ENCODE measurements at regions not wholly inside any gene's neighbourhood (a gene's known extent, or its start where the extent isn't known, plus 50 kb on each side); places are given as distances from the start of the nearest gene placed in this dataset.

DNA sequence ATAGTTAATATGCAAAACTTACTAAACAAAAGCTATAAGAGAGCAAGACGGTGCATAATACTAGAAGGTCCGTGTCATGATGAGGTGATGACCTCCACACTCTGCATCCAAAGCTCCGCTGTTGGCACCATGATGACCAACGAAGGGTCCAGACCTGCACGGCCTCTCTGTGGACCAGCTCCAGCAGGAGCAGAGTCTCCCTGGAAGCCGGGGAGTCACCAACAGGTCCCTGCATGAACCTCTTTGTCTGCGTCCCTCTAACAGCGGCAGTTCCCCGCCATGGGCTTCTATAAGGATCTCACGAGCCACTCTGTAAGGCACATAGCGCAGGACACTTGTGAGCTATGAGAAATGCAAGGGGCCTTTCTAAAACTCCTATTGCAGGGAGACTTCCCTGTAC is 517.3 kb downstream of the BRD1 start:
- Mint-ChIP-seq H3K27ac (no peak overlapping the region), H3K4me1 (peaks cover 6% of the 10 kb centered on the region), H3K9me3 (no peaks in the 10 kb centered on the region), H3K27me3 (peaks cover 54% of the 10 kb centered on the region), H3K4me3 (no peak overlapping the region)
- ATAC-seq (no peak), DNase-seq (no peak)

- Mint-ChIP-seq H3K27me3 (peaks cover 63% of the 10 kb centered on the region), H3K4me3 (no peak overlapping the region), H3K4me1 (peaks cover 6% of the 10 kb centered on the region), H3K27ac (no peak overlapping the region), H3K9me3 (no peaks in the 10 kb centered on the region)
- DNase-seq (no peak), ATAC-seq (no peak)
Observed at GRCh38 chr22:49308300-49308699, 519.4 kb downstream of the BRD1 start.

GRCh38 chr22:49307870-49308269 is 519.8 kb downstream of the BRD1 start:
- no peak for ATAC-seq
- H3K27ac Mint-ChIP-seq = no peak overlapping the region
- H3K27me3 Mint-ChIP-seq = peaks cover 63% of the 10 kb centered on the region

GRCh38 chr22:49307481-49307830 is 520.2 kb downstream of the BRD1 start:
- DNase-seq (no peak), ATAC-seq (no peak)
- Mint-ChIP-seq H3K4me1 (peaks cover 6% of the 10 kb centered on the region), H3K9me3 (no peaks in the 10 kb centered on the region), H3K27ac (no peak overlapping the region), H3K27me3 (peaks cover 67% of the 10 kb centered on the region), H3K4me3 (no peak overlapping the region)

More at GRCh38 chr22:49307870-49308269, 519.8 kb downstream of the BRD1 start:
- peaks cover 6% of the 10 kb centered on the region for H3K4me1 Mint-ChIP-seq
- no peak overlapping the region for H3K4me3 Mint-ChIP-seq
- no peak for DNase-seq
- no peaks in the 10 kb centered on the region for H3K9me3 Mint-ChIP-seq

GRCh38 chr22:49306632-49307480 is 520.8 kb downstream of the BRD1 start:
- ATAC-seq (no peak), DNase-seq (no peak)
- Mint-ChIP-seq H3K4me1 (peaks cover 6% of the 10 kb centered on the region), H3K9me3 (no peaks in the 10 kb centered on the region), H3K27ac (peak overlapping the region in 1 of 2 donors; percentile 13), H3K4me3 (no peak overlapping the region), H3K27me3 (peaks cover 68% of the 10 kb centered on the region)

DNA sequence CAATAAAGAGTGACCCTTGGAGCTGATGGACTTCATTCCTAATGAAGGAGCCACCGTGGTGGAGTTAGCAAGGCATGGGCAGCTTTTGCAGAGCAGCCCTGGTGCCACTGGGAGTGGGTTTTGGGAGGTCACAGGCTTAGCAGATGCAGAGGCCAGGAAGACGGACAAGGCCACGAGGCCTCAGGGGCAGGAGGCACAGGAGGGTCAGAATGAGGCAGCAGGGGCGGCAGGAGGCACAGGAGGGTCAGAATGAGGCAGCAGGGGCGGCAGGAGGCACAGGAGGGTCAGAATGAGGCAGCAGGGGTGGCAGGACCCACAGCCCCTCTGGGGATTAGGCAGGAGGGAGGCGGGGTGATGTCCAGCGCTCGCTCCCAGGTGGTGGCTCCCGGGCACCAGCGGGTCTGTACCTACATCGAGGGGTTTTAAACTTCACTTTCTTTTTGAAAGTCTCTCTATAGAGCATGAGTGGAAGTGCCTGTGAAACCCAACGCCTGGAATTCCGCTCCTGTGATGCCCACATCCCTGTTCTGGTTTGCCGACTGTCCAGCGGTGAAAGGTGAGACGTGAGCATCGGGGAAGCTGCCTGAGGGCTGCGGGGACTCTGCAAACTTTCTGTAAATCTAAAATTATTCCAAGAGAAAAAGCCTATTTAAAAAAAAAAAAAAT is 521.6 kb downstream of the BRD1 start:
- Mint-ChIP-seq H3K4me3 (no peak overlapping the region), H3K27ac (no peak overlapping the region), H3K27me3 (peaks cover 67% of the 10 kb centered on the region), H3K4me1 (peaks cover 6% of the 10 kb centered on the region), H3K9me3 (no peaks in the 10 kb centered on the region)
- DNase-seq = no peak
- no peak for ATAC-seq

DNA sequence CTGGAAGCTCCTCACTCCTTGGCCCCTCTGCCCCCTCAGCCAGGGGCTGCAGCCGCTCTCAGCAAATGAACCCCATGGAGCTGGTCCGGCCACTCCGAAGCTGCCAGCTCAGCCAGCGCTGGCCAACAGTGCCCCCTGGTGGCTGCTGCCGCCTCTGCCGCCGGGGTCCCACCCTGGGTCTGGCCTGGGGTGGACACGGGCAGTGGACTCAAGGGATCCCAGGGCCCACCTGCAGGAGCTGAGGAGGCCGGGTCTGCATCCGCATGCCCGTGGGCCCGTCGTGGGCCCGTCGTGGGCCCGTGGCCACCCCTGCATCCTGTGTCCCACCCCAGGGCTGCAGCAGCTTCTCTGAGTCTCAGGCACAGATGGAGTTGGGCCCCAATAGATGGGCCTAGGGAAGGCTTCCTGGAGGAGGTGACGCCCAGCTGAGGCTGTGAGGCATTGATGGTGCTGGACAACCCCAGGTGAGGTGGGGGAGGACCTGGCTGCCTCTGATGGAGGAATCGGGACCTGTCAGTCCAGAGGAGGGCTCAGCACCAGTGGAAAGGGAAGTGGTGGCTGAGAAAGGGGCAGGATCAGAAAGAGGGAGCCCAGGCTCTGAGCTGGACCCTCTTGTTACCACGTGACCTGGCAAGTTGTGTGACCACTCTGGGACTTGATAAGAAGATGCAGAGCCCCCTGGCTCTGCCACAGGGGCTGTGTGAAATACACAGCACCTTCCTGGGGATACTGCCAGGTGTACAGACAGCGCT is 522.3 kb downstream of the BRD1 start:
- Mint-ChIP-seq H3K27ac (no peak overlapping the region), H3K9me3 (no peaks in the 10 kb centered on the region), H3K4me1 (peaks cover 6% of the 10 kb centered on the region), H3K4me3 (no peak overlapping the region), H3K27me3 (peaks cover 60% of the 10 kb centered on the region)
- ATAC-seq = peak; percentile 76
- peak; percentile 63 to 78 for DNase-seq

DNA sequence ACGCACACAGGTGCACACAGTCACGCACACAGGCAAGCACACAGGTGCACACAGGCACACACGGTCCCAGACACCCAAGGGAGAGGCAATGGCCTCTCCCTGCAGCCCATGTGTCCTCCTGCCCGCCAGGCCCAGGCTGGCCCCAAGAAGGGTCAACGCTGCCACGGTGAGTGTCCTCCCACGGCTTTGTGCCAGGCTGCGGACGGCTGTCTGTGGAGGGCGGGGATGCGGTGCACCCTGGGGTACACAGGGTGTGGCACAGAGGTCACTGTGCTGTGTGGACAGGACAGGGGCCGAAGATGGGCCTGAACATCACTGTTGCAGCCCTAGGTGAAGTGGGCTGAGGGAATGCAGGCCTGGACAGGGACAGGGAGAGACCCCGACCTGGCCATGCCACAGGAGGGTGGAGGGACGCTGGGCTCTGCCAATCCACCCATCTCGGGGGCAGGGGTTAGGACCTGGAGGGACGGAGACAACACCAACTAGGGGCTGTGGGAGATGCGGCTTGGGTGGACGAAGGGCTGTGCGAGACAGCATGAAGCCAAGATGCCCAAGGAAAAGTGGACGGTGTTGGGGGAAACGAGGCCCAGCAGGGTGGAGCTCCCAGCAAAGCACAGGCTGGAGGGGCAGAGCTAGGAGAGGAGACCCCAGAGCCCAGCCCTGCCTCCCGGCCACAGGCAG is 523.8 kb downstream of the BRD1 start:
- Mint-ChIP-seq H3K27me3 (peaks cover 50% of the 10 kb centered on the region), H3K27ac (no peak overlapping the region), H3K4me1 (peaks cover 6% of the 10 kb centered on the region), H3K4me3 (no peak overlapping the region), H3K9me3 (no peaks in the 10 kb centered on the region)
- no peak for ATAC-seq
- DNase-seq = no peak

DNA sequence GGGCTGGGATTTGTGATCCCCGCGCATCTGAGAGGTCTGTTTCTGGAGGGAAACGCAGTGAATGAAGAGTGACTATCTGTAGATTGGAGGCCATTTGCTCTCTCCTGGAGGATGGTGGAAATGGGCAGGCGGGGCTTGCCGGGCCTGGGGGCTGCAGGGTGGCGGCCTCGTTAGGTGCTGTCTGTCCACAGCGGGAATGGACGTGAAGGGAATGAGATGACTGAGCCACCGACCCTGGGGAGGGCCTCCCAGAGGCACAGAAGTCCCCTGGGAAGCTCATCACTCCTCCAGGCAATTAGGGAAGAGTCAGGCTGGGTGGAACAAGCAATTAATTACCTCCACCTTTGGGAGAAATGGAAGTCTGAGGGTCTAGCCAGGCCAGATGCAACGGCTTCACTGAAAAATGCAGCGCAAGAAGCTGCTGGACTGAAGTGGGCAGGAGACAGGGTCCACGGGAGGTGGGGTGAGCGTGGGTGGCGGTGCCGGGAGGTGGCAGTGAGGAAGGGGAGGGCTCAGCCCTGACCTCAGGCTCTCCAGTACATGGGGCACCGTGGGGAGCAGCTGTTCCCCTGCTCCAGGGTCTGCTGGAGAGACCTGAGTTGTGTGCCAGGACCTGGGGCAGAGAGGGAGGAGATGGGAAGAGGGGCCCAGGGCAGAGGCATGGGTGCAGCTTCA is 524.5 kb downstream of the BRD1 start:
- DNase-seq = no peak
- no peaks in the 10 kb centered on the region for H3K9me3 Mint-ChIP-seq
- H3K27me3 Mint-ChIP-seq = peaks cover 48% of the 10 kb centered on the region
- H3K4me3 Mint-ChIP-seq = no peak overlapping the region
- H3K4me1 Mint-ChIP-seq = peaks cover 6% of the 10 kb centered on the region
- no peak overlapping the region for H3K27ac Mint-ChIP-seq
- no peak for ATAC-seq

GRCh38 chr22:49302530-49302929 is 525.1 kb downstream of the BRD1 start:
- H3K27ac Mint-ChIP-seq = no peak overlapping the region
- DNase-seq (no peak), ATAC-seq (no peak)
- peaks cover 2% of the 10 kb centered on the region for H3K4me1 Mint-ChIP-seq
- no peaks in the 10 kb centered on the region for H3K9me3 Mint-ChIP-seq
- H3K27me3 Mint-ChIP-seq = peaks cover 42% of the 10 kb centered on the region
- no peak overlapping the region for H3K4me3 Mint-ChIP-seq

- Mint-ChIP-seq H3K9me3 (no peaks in the 10 kb centered on the region), H3K27ac (no peak overlapping the region), H3K4me1 (no peaks in the 10 kb centered on the region), H3K4me3 (no peak overlapping the region), H3K27me3 (peaks cover 40% of the 10 kb centered on the region)
- DNase-seq = no peak
- no peak for ATAC-seq
Observed at GRCh38 chr22:49302150-49302460, 525.6 kb downstream of the BRD1 start.

GRCh38 chr22:49301398-49302149 is 526.1 kb downstream of the BRD1 start:
- H3K4me1 Mint-ChIP-seq = no peaks in the 10 kb centered on the region
- no peak overlapping the region for H3K27ac Mint-ChIP-seq
- ATAC-seq (no peak), DNase-seq (no peak)
- H3K4me3 Mint-ChIP-seq = no peak overlapping the region
- H3K9me3 Mint-ChIP-seq = no peaks in the 10 kb centered on the region
- peaks cover 34% of the 10 kb centered on the region for H3K27me3 Mint-ChIP-seq

GRCh38 chr22:49300951-49301397 is 526.7 kb downstream of the BRD1 start:
- ATAC-seq = no peak
- no peak overlapping the region for H3K4me3 Mint-ChIP-seq
- H3K27me3 Mint-ChIP-seq = peaks cover 28% of the 10 kb centered on the region
- H3K9me3 Mint-ChIP-seq = no peaks in the 10 kb centered on the region
- H3K4me1 Mint-ChIP-seq = no peaks in the 10 kb centered on the region
- no peak for DNase-seq
- H3K27ac Mint-ChIP-seq = no peak overlapping the region

DNA sequence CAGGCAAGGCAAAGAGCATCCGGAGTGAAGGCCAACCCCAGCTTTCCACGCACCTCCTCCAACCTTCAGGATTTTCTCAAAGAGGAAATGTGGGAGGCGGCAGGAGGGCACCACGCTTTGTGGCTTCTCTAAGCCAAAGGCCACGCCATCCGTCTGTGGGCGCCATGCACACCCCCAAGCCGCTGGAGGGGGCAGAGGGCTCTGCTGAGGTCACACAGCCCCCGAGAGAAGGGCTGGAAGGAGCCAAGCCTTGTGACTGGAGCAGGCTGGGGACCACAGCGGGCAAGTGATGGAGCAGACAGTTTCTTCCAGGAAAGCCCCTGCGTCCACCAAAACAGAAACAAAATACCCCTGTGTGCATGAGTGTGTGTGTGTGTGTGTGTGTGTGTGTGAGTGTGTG is 527.4 kb downstream of the BRD1 start:
- Mint-ChIP-seq H3K4me3 (no peak overlapping the region), H3K4me1 (no peaks in the 10 kb centered on the region), H3K27ac (no peak overlapping the region), H3K9me3 (peaks cover 0 to 3% of the 10 kb centered on the region in 2 donors), H3K27me3 (peaks cover 21% of the 10 kb centered on the region)
- ATAC-seq (no peak), DNase-seq (no peak)

Measured in stimulated activated naive CD8-positive, alpha-beta T cell treated with anti-CD3 and anti-CD28 coated beads, Interleukin-15, amount 100 ng/mL, for 72 hours (primary cell).